ENCODE measurements at regions not wholly inside any gene's neighbourhood (a gene's known extent, or its start where the extent isn't known, plus 50 kb on each side); places are given as distances from the start of the nearest gene placed in this dataset.

DNA sequence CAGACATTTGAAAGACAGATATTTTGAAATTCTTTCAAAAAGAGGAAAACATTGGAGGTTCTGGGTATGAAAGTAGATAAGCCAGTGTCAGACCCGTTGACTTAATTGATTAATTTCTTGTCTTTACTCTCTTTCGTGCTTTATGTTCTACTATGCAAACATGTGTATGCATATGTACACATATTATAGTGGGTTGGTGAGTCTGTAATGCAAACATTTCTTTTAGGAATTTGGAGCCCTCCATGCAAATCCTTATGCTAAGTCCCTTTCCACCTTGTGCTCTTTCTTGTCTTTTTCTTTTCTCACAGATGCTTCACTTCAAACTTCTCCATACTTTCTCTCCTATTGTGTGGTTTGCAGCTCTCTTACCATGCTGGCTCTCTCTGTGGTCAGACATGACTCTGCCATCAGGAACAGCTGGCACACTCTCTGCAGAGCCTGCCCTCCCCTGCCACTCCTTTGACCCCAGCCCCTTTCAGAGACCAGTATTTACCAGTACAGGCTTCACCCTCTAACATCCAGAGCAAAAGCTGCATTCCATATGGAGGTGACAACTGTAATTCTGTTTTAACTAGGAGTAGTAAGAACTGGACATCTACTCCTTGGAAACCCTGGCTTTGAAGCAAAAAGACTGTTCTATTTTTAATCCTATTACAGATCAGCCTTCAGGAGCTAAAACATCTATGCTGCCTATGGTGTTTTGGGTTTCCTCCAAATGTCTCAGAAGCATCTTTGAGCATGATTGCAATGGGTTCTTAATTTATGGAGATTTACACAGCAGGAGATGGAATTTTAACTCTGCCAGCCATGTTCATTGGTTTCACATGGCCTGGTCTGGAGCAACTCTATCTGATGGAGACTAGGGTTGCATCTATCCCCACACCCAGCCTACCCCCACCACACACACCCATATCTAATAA is 386.9 kb upstream of the FAT3 start:
- Mint-ChIP-seq H3K27me3 (ENCODE audit: low read depth) (no peaks in the 10 kb centered on the region), H3K36me3 (ENCODE audit: low read depth) (no peaks in the 10 kb centered on the region), H3K4me1 (peaks cover 4% of the 10 kb centered on the region), H3K27ac (no peak overlapping the region), H3K4me3 (no peak overlapping the region), H3K9me3 (no peaks in the 10 kb centered on the region)
- no peak for TF ChIP-seq CTCF (IDR thresholded peaks at IDR 0.05; ENCODE audit: unreplicated experiment in 3 of 3)

DNA sequence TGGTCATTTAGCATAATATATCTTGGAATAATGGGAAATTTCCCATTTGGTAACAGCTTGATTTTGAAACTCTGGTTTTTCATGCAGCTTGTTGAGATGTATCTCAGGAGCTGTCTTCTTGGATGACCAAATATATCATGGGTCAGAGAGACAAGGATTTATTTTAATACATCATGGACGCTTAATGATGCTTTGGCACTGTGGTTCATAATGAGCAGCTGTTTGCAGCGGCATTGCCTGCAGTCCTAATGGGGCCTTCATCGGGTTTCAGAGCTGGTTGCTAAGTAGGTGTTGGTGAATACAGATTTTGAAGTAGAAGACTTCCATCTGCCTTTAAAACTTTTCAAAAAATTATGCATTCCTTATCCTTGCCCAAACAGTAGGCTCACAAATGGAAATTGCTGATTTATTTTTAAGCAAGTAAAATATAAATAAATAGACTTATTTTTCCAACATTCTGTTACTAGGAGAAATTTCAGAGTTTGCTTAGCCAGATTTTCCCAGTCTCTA is 389.5 kb upstream of the FAT3 start:
- Mint-ChIP-seq H3K4me1 (peaks cover 4% of the 10 kb centered on the region), H3K9me3 (peaks cover 13% of the 10 kb centered on the region), H3K4me3 (no peak overlapping the region), H3K36me3 (ENCODE audit: low read depth) (peaks cover 3% of the 10 kb centered on the region), H3K27me3 (ENCODE audit: low read depth) (no peaks in the 10 kb centered on the region), H3K27ac (no peak overlapping the region)
- no peak for TF ChIP-seq CTCF (IDR thresholded peaks at IDR 0.05; ENCODE audit: unreplicated experiment in 3 of 3)

GRCh38 chr11:91828901-91829300 is 395.7 kb upstream of the FAT3 start:
- Mint-ChIP-seq H3K27me3 (ENCODE audit: low read depth) (no peaks in the 10 kb centered on the region), H3K4me3 (no peak overlapping the region), H3K9me3 (peaks cover 15% of the 10 kb centered on the region), H3K27ac (no peak overlapping the region), H3K4me1 (no peaks in the 10 kb centered on the region), H3K36me3 (ENCODE audit: low read depth) (peaks cover 3% of the 10 kb centered on the region)
- no peak for TF ChIP-seq CTCF (IDR thresholded peaks at IDR 0.05; ENCODE audit: unreplicated experiment in 3 of 3)

DNA sequence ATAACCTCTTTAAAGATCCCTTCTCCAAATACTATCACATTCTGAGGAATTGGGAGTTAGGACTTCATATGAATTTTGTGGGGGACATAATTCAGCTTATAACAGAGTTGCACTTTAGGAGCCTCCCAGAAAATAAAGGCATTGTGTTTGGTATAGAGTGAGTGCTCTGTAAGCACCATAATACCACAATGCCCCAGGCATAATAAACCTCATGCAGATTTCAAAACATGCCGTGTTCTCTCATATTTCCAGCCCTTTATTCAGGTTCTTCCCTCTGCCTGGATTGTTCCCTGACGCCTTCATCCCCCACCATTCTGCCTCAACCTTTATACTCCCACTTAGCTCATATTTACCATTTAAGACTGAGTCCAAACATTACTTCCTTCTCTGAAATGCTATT is 398.8 kb upstream of the FAT3 start:
- Mint-ChIP-seq H3K27ac (no peak overlapping the region), H3K4me1 (no peaks in the 10 kb centered on the region), H3K36me3 (ENCODE audit: low read depth) (peaks cover 3% of the 10 kb centered on the region), H3K9me3 (peaks cover 9% of the 10 kb centered on the region), H3K27me3 (ENCODE audit: low read depth) (no peaks in the 10 kb centered on the region), H3K4me3 (no peak overlapping the region)
- no peak for TF ChIP-seq CTCF (IDR thresholded peaks at IDR 0.05; ENCODE audit: unreplicated experiment in 3 of 3)

GRCh38 chr11:91823252-91823830 is 401.3 kb upstream of the FAT3 start:
- Mint-ChIP-seq H3K27ac (no peak overlapping the region), H3K27me3 (ENCODE audit: low read depth) (no peaks in the 10 kb centered on the region), H3K36me3 (ENCODE audit: low read depth) (no peaks in the 10 kb centered on the region), H3K4me3 (no peak overlapping the region), H3K4me1 (no peaks in the 10 kb centered on the region), H3K9me3 (no peaks in the 10 kb centered on the region)
- no peak for TF ChIP-seq CTCF (IDR thresholded peaks at IDR 0.05; ENCODE audit: unreplicated experiment in 3 of 3)

Measured in nephron (organoid).